NT2/D1 (cell line): ENCODE measurements at regions not wholly inside any gene's neighbourhood (a gene's known extent, or its start where the extent isn't known, plus 50 kb on each side); places are given as distances from the start of the nearest gene placed in this dataset.

Source experiments
- SUZ12 ChIP-seq: IDR thresholded peaks from 2 replicates; pipeline ENCODE4 v1.6.1; 2011; ENCODE audit not compliant: insufficient read length, insufficient read depth; ENCODE audit errors: extremely low read depth
- YY1 ChIP-seq: IDR thresholded peaks from 2 replicates; pipeline ENCODE4 v1.6.1; 2011; ENCODE audit not compliant: insufficient read length, insufficient read depth

GRCh38 chr4:177236886-177237285 lies 72.8 kb upstream of the NEIL3 start:
- no peak for TF ChIP-seq SUZ12
- TF ChIP-seq YY1, result no peak
